ENCODE measurements at regions not wholly inside any gene's neighbourhood (a gene's known extent, or its start where the extent isn't known, plus 50 kb on each side); places are given as distances from the start of the nearest gene placed in this dataset.

DNA sequence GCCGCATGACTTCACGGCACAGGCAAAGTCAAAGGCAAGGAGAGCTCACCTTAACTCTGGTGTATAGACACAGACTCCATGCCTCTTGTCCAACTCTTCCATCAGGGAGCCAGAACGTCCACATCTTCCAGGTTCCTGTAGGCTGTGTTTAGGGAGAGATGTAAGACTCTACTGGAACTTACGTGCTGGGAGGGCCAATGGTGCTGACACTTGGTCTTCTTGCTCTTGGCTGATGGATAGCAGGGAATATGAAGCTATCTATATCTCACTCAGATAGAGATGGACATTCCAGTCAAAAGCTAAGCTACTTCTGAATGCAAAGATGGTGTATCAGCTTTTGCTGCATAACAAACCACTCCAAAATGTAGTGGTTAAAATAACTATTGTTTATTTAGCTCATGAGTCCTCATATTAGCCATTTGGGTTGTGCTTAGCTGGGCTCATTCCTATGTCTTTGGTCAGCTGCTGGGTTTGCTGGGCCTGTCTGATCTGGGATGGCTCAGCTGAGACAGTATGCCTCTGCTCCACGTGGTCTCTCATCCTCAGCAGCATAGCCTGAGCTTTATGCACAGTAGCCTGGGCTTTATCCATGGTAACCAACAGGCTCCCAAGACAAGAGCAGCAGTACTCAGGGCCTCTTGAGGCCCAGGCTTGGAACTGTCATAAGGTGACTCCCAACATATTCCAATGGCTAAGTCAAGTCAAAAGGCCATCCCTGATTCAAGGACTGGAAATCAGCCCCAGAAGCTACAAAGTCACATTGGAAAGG lies 111.6 kb downstream of the SNX5 start:
- no peak for DNase-seq

DNA sequence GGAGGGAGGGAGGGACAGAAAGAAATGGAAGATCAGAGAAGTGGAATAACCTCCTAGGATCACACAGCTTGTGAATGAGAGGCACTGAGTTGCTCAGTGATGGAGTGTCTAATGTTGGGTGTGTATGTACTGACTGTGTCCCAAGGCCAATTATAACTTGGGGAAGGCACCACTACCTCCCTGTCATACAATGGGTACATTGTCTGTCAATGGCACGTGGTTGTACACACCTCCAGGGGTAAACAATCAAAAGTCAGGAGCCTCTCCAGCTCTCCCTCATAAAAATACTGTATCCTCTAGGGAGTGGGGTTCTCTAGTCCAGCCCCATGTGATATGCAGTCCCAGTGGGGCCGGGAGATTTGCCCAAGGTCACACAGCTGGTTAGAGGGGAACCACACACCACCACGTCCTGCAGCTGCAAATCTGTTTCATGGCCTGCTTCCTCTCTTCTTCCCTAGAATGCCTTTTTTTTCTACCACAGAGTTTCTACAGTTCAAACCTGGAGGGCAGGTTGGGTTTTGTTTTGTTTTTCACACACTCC lies 112.5 kb downstream of the SNX5 start:
- no peak for DNase-seq

DNA sequence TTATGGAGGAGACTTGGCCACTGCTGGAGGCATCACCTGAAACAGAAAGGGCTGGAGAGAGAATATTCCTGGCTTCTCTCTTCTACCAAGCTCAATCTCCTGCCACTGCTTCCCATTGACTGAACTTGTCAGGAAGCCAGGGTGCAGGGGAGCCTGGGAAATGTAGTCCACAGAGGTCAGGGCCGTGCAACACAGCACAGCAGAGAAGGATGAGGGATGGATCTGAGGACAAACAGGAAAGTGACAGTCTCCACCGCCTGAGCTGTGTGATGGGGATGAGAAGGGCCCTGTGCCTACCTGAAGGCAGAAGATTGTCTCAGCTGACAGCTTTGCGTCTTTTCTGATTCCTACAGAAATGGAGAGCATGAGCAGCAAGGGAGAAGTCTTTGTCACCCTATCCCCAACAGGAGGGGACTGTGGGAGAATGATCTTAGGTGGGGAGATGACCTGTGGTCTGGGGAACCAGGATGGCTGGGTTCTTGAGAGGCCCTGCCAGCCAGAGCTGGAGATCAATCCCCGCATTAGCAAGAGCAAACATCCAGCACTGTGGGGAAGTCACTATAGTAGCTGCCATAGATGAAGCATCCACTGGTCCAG lies 114.2 kb downstream of the SNX5 start:
- DNase-seq: no peak

DNA sequence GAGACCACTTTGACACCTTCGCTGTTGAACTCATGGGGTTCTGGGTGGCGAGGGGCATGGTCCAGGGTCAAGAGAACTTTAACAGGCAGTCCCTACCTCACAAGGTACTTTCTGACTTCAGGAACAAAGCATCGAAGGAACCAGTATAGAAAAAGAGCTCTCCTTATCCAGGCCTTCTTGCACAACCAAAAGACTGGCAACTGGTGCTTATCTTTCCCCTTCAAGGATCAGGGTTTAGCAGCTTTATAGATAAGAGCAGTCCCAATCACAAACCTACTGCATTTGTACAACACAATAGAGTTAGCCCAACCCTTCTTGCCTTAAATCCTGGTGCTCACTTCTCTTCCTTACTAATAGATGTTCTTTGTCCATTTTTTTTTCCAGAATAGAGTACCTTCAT lies 116.3 kb downstream of the SNX5 start:
- no peak for DNase-seq

DNA sequence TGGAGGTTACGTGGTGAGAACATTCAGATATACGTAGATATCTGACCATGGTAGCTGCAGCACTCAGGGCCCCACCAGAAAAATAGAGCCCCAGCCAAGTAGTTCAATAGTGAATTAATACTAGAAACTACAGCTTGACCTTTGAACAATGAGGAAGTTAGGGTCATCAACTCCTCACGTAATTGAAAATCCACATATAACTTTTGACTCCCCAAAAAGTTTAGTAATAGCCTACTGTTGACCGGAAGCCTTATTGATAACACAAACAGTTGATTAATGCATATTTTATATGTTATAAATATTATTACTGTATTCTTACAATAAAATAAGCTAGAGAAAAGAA lies 117.9 kb downstream of the SNX5 start:
- no peak for DNase-seq

DNA sequence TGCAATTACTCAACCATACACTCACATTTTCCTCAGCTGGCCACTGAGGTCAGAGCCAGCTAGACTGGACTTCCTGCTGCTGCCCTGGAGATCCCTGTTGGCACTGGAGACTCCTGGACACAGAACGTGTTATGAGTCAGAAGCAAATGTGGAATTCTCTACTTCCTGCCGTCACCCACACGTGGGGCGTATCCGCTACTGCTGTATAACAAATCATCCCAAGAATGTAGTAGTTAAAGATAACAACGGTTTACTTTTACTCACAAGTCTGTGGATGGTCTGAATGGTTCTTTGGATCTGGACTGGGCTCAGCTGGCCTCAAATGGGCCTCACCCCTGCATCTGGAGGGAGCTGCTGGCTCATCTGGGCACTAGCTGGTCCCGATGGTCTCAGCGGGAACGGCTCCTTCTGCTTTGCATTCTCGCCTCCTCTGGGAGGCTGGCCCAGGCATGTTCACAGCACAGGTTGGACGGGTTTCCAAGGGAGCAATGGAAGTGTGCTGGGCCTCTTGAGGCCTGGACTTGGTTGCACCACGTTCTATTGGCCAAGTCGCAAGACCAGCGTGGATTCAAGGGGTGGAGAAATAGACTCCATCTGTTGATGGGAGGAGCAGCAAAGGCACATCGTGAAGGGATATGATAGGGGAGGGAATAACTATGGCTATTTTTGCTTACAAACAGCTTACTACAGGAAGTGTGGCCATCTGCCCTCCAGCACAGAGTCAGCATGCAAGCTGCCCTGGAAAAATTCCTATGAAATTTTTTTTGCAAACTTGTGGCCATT lies 118.5 kb downstream of the SNX5 start:
- no peak for DNase-seq

DNA sequence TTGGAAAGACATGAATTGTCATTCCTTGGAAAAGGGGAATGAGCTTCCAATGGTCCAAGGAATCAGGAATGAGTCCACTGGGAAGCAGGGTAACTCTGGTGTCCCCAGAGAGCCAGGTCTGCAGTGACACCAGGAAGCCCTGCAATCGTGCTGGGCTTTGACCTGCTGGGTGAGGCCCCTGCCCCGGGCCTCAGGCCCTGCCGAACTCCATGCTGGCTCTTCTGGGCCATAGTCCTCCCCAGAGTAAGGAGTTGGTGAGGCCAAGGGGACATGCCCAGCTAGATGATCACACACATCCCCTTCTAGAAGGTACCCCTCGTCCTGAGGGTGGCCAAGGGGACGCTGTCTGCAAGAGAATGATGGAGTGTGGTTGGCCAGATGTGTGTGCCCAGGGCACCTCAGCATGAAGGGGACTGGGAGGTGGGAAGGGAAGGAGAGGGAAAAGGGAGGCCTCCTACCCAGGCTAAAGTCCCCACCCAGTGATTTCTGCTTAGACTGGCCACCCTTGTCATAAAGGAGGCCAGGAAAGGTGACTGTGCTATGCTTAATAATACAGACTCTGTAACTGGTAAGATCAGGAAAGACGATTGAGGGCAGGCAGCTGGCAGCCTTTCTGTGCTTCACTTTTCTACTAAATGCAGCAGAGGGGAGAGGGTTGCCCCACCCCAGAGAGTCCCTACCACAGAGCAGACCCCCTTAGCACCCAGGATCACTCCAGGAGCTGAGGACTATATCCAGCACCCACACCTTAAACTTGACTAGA lies 119.3 kb downstream of the SNX5 start:
- no peak for DNase-seq

DNA sequence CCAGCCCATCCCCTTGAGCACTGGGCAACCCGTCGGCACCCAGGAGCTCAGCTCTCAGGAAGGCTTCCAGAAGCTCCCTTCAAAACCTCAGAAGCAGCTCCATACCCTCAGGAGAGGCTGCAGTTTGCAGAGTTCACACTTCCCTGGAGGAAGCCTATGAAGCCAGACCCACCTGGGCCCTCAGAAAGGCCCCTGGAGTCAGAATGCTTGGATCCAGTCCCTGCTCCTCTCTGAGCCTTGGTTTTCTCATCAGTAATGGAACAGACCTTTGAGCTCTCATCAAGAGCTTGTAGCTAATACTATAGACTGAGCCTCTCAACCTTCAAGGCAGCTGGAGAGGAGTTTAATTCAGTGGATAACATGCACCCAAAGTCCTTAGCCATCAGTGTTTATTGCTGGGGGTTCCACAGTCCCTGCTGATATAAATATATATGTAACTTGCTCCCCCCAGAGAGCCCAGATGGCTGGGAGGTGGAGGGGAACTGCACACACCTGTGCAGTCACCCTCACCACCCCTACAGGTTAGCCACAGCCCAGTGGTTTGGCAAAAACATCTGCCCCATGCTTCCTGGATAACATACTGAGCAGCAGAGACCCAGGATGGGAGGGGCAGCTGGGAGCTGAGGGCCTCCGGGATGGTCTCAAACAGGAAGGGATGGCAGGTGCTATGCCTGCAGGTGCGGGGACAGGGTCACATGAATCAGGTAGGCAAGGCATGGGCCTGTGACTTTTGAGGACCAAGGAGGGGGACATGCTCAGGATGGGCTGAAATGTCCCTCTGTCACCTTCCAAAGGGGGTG lies 120.1 kb downstream of the SNX5 start:
- no peak for DNase-seq

DNA sequence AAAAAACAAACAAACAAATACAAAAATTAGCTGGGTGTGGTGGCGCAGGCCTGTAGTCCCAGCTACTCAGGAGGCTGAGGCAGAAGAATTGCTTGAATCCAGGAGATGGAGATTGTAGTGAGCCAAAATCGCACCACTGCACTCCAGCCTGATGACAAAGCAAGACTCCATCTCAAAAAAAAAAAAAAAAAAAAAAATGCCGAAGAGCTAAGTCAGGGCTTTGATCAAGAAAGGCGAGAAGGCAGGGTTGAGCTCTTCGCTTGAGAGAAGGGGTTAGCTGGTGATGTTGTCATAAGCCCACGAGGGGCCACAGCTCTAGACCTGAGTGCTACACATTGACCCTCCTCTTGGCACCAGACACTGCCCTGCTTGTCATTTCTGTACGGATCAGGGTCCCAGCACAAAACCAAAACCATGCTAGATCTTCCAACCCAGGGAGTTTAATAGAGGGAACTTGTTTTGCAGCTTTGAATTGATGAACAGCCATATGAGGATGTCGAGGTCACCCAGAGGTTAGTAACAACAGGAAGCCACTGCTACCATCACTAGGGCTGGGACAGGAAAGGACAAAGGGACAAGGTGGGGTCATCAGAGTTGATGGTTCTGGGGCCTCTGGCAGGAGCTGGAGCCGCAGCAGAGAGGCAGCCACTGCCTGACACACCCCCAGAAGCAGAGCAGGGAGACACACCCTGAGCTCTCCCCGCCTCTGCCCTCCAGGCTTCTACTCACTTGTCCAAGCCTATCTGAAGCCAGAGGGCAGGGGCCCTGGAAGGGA lies 122.7 kb downstream of the SNX5 start:
- no peak for DNase-seq

DNA sequence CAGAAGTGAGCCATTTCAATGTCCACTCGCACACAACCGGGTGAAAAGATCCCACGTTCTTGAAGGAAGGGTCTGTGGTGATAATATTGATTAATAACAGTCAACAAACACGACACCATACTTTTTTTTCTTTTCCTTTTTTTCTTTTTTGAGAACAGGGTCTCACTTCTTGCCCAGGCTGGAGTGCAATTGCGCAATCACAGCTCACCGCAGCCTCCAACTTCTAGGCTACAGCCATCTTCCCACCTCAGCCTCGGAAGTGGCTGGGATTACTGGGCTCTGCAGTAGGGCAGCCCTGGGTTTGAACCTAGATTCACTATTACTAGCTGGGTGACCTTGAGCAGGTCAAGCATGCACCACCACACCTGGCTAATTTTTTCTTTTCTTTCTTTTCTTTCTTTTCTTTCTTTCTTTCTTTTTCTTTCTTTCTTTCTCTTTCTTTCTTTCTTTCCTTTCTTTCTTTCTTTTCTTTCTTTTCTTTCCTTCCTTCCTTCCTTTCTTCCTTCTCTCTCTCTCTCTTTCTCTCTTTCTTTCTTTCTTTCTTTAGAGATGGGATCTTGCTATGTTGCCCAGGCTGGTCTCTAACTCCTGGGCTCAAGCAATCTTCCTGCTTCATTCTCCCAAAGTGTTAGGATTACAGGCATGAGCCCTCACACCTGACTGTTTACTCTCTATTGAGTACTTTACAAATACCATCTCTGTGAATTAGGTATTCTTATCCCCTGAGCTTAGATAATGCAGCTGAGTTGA lies 123.9 kb downstream of the SNX5 start:
- DNase-seq: no peak

DNA sequence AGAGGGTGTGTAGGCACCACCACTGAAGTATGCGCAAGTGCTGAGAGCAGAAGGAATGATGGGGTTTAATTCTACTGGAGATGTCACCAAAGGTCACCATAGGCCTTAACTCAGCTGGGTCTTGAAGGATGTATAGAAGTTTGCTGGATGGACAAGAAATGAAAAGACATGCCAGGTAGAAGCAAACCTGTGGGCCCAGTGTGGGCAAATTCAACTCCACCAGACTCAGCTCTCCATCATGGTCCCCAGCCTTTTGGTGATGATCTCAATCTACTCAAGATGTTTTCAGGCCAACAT lies 124.5 kb downstream of the SNX5 start:
- no peak for DNase-seq

DNA sequence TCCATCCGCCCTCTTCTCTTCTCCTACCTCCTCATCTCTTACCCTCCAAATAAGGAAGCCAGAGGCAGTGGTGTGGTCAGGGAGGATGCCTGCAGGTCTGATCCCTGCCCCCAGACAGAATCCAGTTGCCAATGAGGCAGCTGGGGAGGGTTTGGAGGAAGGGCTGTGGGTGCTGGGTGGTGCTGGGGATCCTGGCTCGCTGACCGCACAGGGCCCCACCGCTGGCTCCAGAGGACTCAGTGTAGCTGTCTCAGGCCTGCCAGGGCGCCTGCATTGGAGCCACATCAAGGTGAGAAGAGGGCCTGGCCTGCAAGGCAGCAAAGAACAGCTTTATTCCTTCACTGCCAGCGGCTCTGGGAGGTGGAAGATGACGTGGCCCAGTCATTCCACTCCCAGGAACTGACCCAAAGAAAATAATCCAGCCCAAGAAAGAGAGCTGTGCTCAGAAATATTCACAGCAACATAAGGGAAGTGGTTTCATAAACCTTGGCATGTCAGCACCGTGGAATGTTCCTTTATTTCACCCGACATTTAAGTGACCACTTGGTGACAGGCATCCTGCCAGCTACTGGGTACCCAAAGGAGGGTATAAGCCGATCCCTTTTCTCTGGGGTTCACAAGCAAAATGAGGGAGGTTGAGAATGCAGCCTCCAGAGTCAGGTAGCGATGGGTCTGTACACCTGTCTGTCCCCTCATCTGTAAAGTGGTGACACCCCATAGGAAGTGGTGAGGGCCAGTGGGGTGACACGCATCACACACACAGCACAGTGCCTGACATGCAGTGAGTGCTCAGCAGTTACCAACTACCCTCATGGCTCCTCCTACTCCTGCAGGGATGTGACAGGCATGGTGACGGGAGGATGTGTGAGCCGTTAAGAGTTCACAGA lies 125.1 kb downstream of the SNX5 start:
- no peak for DNase-seq

DNA sequence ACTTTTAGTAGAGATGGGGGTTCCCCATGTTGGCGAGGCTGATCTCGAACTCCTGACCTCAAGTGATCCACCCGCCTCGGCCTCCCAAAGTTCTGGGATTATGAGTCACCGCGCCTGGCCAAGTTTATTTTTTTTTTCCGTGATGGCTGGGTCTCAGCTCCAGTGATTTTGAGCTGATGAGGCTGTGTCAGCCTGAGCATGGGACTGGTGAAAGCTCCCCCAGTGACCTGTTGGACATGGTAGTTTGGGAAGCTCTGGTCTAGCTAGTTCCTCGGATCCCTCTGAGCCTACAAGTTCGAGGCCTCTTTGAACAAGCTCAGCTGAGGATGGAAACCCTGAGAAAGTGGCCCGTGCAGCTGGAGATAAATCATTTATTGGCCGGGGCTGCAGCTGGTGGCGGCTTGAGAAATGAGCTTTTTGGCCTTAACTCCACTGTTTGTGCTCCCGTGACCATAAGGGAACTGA lies 126.8 kb downstream of the SNX5 start:
- no peak for DNase-seq

DNA sequence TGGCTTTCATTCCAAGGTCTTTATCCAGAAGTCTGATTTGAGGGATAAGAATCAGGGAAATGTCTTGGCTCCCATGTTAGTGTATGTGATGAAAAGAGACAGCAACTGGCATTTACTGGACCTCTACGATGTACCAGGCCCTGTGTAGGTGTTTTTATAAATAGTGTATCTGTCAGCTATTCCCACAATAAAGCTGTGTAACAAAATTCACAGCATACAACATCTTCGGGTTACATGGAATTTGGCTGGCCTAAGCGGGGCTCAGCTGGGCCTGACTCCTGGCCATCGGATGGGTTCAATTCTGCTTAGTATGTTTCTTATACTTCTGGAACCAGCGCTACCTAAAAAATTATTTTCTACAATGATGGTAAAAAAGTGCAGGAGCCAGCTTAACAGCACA lies 128.2 kb downstream of the SNX5 start:
- DNase-seq: no peak

DNA sequence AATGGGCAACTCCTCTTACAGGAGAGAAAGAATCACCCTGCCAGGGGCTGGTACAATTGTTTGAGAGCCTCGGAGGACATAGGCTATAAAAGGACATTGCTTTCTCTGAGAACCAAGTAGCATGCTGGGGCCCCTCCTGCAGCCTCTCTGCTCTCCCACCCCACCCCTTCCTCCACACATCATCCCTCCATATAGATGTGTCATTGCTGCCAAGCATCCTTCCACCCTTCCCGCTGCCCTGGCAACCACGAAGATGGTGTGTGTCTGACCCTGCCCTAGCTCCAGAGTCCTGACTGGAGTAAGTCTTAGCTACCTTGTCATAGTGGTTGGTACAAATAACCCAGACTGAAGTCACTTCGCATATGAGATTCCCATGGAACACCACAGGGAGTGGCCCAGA lies 129.7 kb downstream of the SNX5 start:
- DNase-seq: no peak

DNA sequence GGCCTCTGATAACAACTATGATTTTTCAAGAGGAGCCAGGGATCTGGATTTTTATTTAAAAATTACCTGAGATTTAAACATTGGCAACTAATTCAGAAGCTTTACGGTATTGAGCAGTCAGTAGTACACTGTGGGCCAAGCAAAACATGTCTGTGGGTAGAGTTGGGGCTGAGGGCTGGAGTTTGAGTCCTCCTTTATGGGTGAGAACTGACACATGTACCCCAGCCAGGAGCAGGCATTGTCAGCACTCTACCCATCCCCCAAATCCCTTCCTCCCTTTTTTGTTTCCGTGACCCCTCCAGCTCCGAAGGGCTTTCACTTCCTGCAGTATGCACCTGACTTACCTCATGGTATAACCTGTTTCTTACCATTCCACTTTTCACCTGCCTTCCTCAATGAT lies 131.4 kb downstream of the SNX5 start:
- no peak for DNase-seq

DNA sequence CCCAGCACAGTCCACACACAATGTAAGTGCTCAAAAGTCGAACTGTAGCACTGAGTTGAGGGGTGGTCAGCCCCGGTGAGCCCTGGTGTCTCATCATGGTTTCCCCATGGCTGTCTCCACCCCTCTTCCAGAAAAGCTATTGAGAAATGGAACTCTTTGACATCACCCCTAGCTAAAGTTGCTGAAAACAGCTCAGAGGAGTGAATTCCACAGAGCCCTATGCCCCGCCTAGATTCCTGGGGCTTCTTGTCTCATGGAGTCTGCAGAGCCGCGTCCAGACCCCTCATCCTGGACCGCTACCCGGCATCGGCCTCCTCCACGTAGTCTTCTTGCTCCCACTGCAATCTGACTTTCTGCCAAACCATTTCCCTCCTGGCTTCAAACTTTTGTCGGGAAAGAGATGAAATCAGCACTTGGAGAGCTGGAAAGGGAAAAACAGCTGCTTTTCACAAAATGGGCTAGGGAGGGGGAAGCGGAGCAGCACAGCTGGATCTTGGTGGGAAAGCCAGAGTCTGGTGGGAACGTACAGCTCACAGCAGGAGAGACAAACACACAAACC lies 132.2 kb downstream of the SNX5 start:
- DNase-seq: no peak

DNA sequence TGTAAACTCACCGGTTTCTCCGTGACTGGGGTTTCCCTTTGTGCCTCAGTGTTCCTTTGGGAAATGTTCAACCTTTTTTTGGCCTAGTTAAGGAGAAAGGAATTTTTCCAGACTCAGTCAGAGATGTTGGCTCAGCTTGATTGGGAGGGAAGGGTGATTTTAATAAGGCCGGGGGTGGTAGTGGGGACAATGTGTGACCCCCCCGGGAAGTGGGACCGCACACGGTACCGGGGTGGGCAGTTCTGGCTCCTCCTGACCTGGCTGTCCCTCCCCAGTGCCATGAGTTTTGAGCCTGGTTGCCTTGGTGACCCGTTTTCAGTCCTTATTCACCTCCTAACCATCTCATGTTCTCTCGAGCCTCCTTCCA lies 132.7 kb downstream of the SNX5 start:
- DNase-seq: no peak

DNA sequence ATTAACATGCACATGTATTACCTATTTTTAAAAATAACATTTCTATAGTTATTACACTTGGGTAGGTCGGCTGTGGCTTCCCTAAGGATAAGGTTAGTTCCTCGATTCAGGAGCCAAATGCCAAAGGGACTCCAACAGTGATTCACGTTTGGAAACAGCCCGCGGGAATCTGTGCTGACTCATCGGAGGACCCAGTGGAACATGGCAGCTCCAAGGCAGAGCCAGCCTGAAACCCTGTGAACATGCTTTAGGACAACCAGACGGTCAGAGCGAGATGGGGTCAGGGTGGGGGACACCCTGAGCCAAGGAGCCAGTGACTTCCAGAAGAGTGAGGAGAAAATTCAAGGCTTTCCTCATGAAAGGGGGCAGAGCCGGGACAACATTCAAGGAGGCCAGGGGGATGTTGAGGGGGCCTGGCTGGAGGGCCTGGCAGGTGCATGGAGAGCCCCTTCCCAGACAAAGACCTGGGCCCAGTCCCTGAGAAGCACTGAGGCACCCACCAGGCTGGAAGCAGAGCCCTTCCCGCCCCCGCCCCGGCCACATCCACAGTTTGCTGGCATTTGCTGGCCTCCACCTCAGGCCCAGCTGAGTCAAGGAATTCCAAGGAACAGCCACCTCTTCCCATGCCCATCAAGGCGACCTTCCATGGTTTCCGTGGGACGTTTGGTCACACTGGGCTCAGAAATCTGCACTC lies 133.2 kb downstream of the SNX5 start:
- no peak for DNase-seq

All from cerebellar nuclear complex (tissue), 1 donor.